Vagina (tissue), 2 donors: ENCODE measurements at regions not wholly inside any gene's neighbourhood (a gene's known extent, or its start where the extent isn't known, plus 50 kb on each side); places are given as distances from the start of the nearest gene placed in this dataset.

Experiments used
- DNase-seq, 2 donors: peaks; one replicate each; pipeline ENCODE4 v3.0.0-alpha.2; 2017; ENCODE audit errors: extremely low spot score in 2 of 2
- H3K27ac ChIP-seq: fragments of 200-600 bp; sonication (generic); one replicate; pipeline ENCODE4 v1.5.1; 2019
- H3K27me3 ChIP-seq: fragments of 200-600 bp; sonication (generic); one replicate; pipeline ENCODE4 v1.5.1; 2019
- H3K36me3 ChIP-seq, 2 donors: fragments of 200-600 bp; sonication (generic); one replicate each; pipeline ENCODE4 v1.5.1; 2017 to 2019
- H3K4me1 ChIP-seq: fragments of 200-600 bp; sonication (generic); one replicate; pipeline ENCODE4 v1.5.1; 2019
- H3K4me3 ChIP-seq, 2 donors: fragments of 200-600 bp; sonication (generic); 1 replicate in 1 of 2; 2 replicates in 1 of 2; pipeline ENCODE4 v1.5.1; 2016 to 2019
- H3K9me3 ChIP-seq: fragments of 200-600 bp; sonication (generic); one replicate; pipeline ENCODE4 v1.5.1; 2019
- POLR2A ChIP-seq, 2 donors: fragments of 450-650 bp; IDR thresholded peaks; one replicate each; pipeline ENCODE4 v1.6.1; 2017; ENCODE audit warnings: antibody characterized with exemption in 2 of 2, mild to moderate bottlenecking in 2 of 2, moderate library complexity in 2 of 2
- POLR2AphosphoS5 ChIP-seq, 2 donors: sonication (generic); formaldehyde crosslinking; IDR thresholded peaks; one replicate each; pipeline ENCODE4 v1.9.0; 2017; ENCODE audit warnings: antibody characterized with exemption in 2 of 2, mild to moderate bottlenecking in 2 of 2, low read depth in 1 of 2; ENCODE audit not compliant: insufficient read depth in 1 of 2
- intact Hi-C: fragments of 100-400 bp; cut with DNase I; formaldehyde crosslinking; loops from one replicate; pipeline ENCODE4 v1.15.1; 2023
- TF ChIP-seq, protein P1 (sequence below), 3 experiments: fragments of 450-650 bp in 2 of 3; fragments of 200-600 bp in 1 of 3; sonication (generic) in 1 of 3; IDR thresholded peaks; one replicate each; pipeline ENCODE4 v1.5.1; 2017 to 2019; ENCODE audit warnings: antibody characterized with exemption in 3 of 3, mild to moderate bottlenecking in 2 of 3, moderate library complexity in 2 of 3

DNA sequence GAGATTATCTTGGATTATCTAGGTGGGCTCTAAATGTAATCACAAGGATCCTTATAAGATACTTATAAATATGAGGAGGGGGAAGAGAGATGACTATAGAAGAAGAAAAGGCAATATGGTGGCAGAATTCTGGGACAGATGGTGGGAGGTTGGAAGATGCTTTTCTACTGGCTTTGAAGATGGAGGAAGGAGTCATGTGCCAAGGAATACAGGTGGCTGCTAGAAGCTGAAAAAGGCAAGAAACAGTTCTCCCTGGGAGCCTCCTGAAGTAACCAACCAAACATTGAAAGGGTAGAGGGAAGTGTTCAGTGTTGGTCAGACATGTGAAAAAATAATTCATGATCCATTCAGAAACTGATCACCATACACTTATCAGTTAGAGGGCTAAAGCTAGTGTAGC, 213.3 kb downstream of the WDR11 start:
- peaks cover 2% of the 10 kb centered on the region for H3K4me1 ChIP-seq

DNA sequence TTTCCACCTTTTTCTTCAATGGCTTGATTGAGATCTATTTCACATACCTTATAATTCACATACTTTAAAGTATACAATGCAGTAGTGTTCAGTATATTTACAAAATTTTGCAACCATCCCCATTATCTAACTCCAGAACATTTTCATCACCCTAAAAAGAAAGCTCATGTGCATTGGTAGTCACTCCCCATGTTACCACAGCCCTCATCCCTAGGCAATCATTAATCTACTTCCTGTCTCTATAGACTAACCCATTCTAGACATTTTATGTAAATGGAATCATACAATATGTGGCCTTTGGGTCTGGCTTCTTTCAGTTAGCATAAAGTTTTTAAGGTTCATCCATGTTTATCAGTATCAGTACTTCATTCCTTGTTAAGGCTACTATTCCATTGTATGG, 214.2 kb downstream of the WDR11 start:
- TF ChIP-seq POLR2A (IDR thresholded peaks at IDR 0.05) (no peak), POLR2AphosphoS5 (IDR thresholded peaks at IDR 0.05; ENCODE audit: insufficient read depth in 1 of 2, low read depth in 1 of 2) (no peak)
- TF ChIP-seq, protein P1, sequence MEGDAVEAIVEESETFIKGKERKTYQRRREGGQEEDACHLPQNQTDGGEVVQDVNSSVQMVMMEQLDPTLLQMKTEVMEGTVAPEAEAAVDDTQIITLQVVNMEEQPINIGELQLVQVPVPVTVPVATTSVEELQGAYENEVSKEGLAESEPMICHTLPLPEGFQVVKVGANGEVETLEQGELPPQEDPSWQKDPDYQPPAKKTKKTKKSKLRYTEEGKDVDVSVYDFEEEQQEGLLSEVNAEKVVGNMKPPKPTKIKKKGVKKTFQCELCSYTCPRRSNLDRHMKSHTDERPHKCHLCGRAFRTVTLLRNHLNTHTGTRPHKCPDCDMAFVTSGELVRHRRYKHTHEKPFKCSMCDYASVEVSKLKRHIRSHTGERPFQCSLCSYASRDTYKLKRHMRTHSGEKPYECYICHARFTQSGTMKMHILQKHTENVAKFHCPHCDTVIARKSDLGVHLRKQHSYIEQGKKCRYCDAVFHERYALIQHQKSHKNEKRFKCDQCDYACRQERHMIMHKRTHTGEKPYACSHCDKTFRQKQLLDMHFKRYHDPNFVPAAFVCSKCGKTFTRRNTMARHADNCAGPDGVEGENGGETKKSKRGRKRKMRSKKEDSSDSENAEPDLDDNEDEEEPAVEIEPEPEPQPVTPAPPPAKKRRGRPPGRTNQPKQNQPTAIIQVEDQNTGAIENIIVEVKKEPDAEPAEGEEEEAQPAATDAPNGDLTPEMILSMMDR (IDR thresholded peaks at IDR 0.05): no peak
- intact Hi-C loops: no loop called here
- H3K9me3 ChIP-seq: no peaks in the 10 kb centered on the region
- no peaks in the 10 kb centered on the region for H3K27me3 ChIP-seq
- H3K27ac ChIP-seq: no peak overlapping the region
- no peak overlapping the region for H3K4me3 ChIP-seq
- peaks cover 5% of the 10 kb centered on the region for H3K4me1 ChIP-seq
- DNase-seq: no peak
- H3K36me3 ChIP-seq: no peaks in the 10 kb centered on the region

More for the DNA sequence above, 213.3 kb downstream of the WDR11 start:
- H3K9me3 ChIP-seq: no peaks in the 10 kb centered on the region
- H3K27ac ChIP-seq: no peak overlapping the region
- intact Hi-C loops: no loop called here
- H3K36me3 ChIP-seq: no peaks in the 10 kb centered on the region
- TF ChIP-seq POLR2A (IDR thresholded peaks at IDR 0.05): no peak
- TF ChIP-seq, protein P1 (IDR thresholded peaks at IDR 0.05): no peak
- no peak for TF ChIP-seq POLR2AphosphoS5 (IDR thresholded peaks at IDR 0.05; ENCODE audit: insufficient read depth in 1 of 2, low read depth in 1 of 2)
- DNase-seq: no peak
- H3K4me3 ChIP-seq: no peak overlapping the region
- H3K27me3 ChIP-seq: no peaks in the 10 kb centered on the region

DNA sequence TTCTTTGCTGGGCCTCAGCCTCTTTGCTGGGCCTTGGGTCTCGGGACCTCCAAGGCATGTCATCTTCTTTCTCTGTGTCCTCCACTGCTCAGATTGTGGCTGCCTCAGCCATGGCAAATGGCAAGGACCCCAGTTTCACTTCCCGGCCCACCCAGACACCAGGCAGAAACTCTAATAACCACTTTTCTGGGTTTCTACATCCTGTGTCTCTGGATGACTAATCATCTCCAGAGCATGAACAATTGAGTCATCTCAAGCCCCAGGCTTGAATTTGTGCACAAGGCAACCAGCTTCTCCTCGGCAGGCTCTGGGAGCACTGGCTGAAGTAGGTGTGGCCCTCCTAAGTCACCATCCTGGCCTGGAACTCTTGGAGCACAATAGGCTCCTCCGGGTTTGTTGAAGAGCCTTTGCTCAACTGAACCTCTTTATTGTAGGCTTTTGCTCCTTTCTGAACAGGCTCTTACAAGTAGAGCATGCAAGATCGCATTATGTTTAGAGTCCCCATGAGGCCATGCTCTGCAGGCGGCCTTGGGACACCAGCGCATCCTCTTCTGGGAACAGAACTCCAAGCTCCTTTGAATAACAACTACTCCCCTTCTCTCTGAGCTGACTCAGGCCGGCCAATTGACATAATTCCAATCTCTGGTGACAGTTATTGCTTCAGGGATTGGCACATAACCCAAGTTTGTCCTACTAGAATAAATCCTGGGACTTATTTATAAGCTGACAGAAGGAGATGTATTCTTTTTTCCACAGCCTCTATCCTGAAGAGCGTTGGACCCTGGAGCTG, 218.1 kb downstream of the WDR11 start:
- DNase-seq: no peak
- H3K36me3 ChIP-seq: no peaks in the 10 kb centered on the region
- peaks cover 5% of the 10 kb centered on the region for H3K4me1 ChIP-seq
- TF ChIP-seq, protein P1 (IDR thresholded peaks at IDR 0.05): no peak
- no peak for TF ChIP-seq POLR2AphosphoS5 (IDR thresholded peaks at IDR 0.05; ENCODE audit: insufficient read depth in 1 of 2, low read depth in 1 of 2)
- TF ChIP-seq POLR2A (IDR thresholded peaks at IDR 0.05): no peak
- no peak overlapping the region for H3K4me3 ChIP-seq
- intact Hi-C loops: no loop called here
- H3K27me3 ChIP-seq: no peaks in the 10 kb centered on the region
- H3K27ac ChIP-seq: no peak overlapping the region
- H3K9me3 ChIP-seq: no peaks in the 10 kb centered on the region

DNA sequence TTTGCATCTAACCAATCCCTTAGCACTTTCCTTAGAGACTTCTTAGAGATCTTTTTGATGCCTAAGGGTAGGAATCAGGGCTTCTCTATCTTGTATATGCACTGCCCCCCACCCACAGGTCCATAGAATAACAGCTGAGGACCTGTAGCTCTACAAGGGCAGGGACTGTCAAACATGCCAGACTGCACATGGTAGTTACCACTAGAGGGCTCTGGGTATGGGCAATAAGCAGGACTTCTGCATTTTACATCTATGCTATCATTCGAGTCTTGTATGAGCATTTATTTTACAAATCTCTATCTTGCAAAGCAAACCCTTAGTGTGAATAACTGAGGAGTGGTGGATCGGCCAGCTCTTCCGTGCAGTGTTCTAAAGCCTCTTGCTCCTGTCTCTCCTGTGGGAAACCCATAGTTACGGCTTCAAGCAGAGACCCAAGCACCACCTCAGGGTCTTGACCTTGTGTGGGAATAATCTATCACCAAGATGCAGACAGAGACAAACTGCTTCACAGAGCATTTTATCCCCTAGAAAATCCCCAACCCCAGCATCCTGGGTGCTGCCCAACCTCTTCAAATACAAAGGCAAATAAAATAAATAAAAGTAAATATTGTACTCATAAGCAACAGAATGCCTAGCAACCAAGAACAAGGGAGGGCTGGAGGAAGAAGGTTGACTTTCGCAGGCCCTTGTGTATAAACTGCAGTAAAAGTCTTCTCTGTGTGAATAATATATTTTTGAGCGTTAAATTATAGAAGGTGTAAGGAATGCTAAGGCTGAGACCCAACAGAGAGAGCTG, 219.3 kb downstream of the WDR11 start:
- H3K27ac ChIP-seq: no peak overlapping the region
- intact Hi-C loops: no loop called here
- TF ChIP-seq, protein P1 (IDR thresholded peaks at IDR 0.05): no peak
- TF ChIP-seq POLR2A (IDR thresholded peaks at IDR 0.05) (no peak), POLR2AphosphoS5 (IDR thresholded peaks at IDR 0.05; ENCODE audit: insufficient read depth in 1 of 2, low read depth in 1 of 2) (no peak)
- H3K27me3 ChIP-seq: no peaks in the 10 kb centered on the region
- H3K9me3 ChIP-seq: no peaks in the 10 kb centered on the region
- H3K4me3 ChIP-seq: no peak overlapping the region
- no peak for DNase-seq
- peaks cover 5% of the 10 kb centered on the region for H3K4me1 ChIP-seq
- no peaks in the 10 kb centered on the region for H3K36me3 ChIP-seq

DNA sequence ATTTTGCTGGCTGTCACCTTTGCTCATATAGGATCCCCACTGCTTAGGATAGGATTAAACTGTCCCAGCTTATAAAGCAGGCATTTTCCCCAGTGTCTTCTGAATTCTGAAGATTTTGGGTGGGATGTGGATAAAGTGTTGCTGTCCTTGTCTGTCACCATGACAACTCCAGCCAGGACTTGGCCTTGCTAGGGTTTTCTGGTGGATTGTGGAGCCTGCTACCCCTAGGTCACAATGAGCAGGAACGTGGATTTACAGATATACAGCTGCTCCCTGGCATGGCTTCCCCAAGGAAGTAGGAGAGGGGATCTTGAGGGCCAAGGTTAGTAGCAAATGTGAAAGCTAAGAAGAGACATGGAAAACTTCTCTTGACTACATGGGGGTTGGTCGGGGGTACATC, 220.7 kb downstream of the WDR11 start:
- H3K27me3 ChIP-seq: no peaks in the 10 kb centered on the region
- no peak for DNase-seq
- intact Hi-C loops: no loop called here
- no peaks in the 10 kb centered on the region for H3K9me3 ChIP-seq
- TF ChIP-seq POLR2A (IDR thresholded peaks at IDR 0.05) (no peak), POLR2AphosphoS5 (IDR thresholded peaks at IDR 0.05; ENCODE audit: insufficient read depth in 1 of 2, low read depth in 1 of 2) (no peak)
- TF ChIP-seq, protein P1 (IDR thresholded peaks at IDR 0.05): no peak
- no peak overlapping the region for H3K27ac ChIP-seq
- H3K4me1 ChIP-seq: peaks cover 5% of the 10 kb centered on the region
- H3K36me3 ChIP-seq: no peaks in the 10 kb centered on the region
- no peak overlapping the region for H3K4me3 ChIP-seq
